Panc1 (cell line): ENCODE measurements at regions not wholly inside any gene's neighbourhood (a gene's known extent, or its start where the extent isn't known, plus 50 kb on each side); places are given as distances from the start of the nearest gene placed in this dataset.

Experiments
- ATAC-seq: fragments of 200-7000 bp; cut with Tn5 transposase; 2 replicates; pipeline ENCODE4 v1.9.1; 2020; ENCODE audit warnings: mild to moderate bottlenecking, moderate library complexity
- BruUV-seq: library from RNA; stranded (reverse); fragments of 400-500 nt; replicated peaks from 2 replicates; lab custom pipeline; 2021; lab: Mats Ljungman, UMichigan
- CTCF ChIA-PET: fragments of 300-600 bp; sonication (Branson Sonifier 250); formaldehyde crosslinking; loops from one replicate; lab custom pipeline; 2022; ENCODE audit warnings: antibody characterized with exemption; lab: Charles Lee
- POLR2A ChIA-PET: fragments of 300-600 bp; sonication (Branson Sonifier 250); formaldehyde crosslinking; loops from one replicate; lab custom pipeline; 2022; ENCODE audit warnings: antibody characterized with exemption; lab: Charles Lee
- DNase-seq: peaks from one replicate; pipeline ENCODE4 v3.0.0-alpha.2; 2010; ENCODE audit warnings: low read depth, low spot score
- H3K27ac ChIP-seq: 2 replicates; pipeline ENCODE4 v1.5.1; 2011; ENCODE audit warnings: mild to moderate bottlenecking, low read length, inconsistent platforms
- H3K27me3 ChIP-seq: fragments of 200-500 bp; sonication (Bioruptor generic); 2 replicates; pipeline ENCODE4 v1.6.0; 2014; ENCODE audit warnings: low read length, inconsistent platforms; ENCODE audit not compliant: control insufficient read depth, insufficient read depth
- H3K36me3 ChIP-seq: fragments of 200-500 bp; sonication (Bioruptor generic); 2 replicates; pipeline ENCODE4 v1.5.1; 2014; ENCODE audit warnings: inconsistent platforms, mild to moderate bottlenecking, low read length, moderate library complexity; ENCODE audit not compliant: control insufficient read depth, insufficient read depth
- H3K4me1 ChIP-seq: 2 replicates; pipeline ENCODE4 v1.5.1; 2011; ENCODE audit warnings: inconsistent platforms, mild to moderate bottlenecking, low read length, moderate library complexity; ENCODE audit not compliant: control insufficient read depth, insufficient read depth
- H3K4me3 ChIP-seq, 2 experiments: 2 replicates each; pipeline ENCODE4 v1.5.1; 2011 to 2012; ENCODE audit warnings: low read depth in 2 of 2, low read length in 2 of 2, mild to moderate bottlenecking in 2 of 2, inconsistent platforms in 1 of 2, moderate library complexity in 1 of 2
- H3K9me3 ChIP-seq: fragments of 200-500 bp; sonication (Bioruptor generic); 2 replicates; pipeline ENCODE4 v1.5.1; 2014; ENCODE audit warnings: low read depth, mild to moderate bottlenecking, inconsistent platforms, low read length, moderate library complexity; ENCODE audit not compliant: control insufficient read depth, insufficient read depth
- CTCF ChIP-seq: fragments of 450-650 bp; IDR thresholded peaks from 2 replicates; pipeline ENCODE4 v1.5.1; 2017; ENCODE audit warnings: mild to moderate bottlenecking
- POLR2AphosphoS5 ChIP-seq: IDR thresholded peaks from 2 replicates; pipeline ENCODE4 v1.6.1; 2012; ENCODE audit warnings: mild to moderate bottlenecking, low read depth, low read length, moderate library complexity
- REST ChIP-seq, 2 experiments: IDR thresholded peaks; 2 replicates each; pipeline ENCODE4 v1.6.1; 2011 to 2012; ENCODE audit warnings: low read depth in 2 of 2, control low read depth in 1 of 2, low read length in 1 of 2, mild to moderate bottlenecking in 1 of 2, moderate library complexity in 1 of 2; ENCODE audit not compliant: insufficient read depth in 1 of 2
- SIN3A ChIP-seq: IDR thresholded peaks from 2 replicates; pipeline ENCODE4 v1.6.1; 2012; ENCODE audit warnings: low read depth, mild to moderate bottlenecking, low read length, moderate library complexity, borderline replicate concordance; ENCODE audit not compliant: insufficient read depth
- TCF7L2 ChIP-seq: IDR thresholded peaks from 2 replicates; pipeline ENCODE4 v1.6.1; 2011; ENCODE audit warnings: mild to moderate bottlenecking, low read depth, low read length, inconsistent platforms
- in situ Hi-C: cut with HindIII; loops from 2 replicates; pipeline ENCODE4 v1.10.0; 2016; ENCODE audit warnings: low sequenced_read_pairs, low pct_unique_long_range_greater_than_20kb
- intact Hi-C: fragments of 100-400 bp; cut with micrococcal nuclease; formaldehyde crosslinking; loops from one replicate; pipeline ENCODE4 v1.10.0; 2022; ENCODE audit not compliant: unreplicated experiment

DNA sequence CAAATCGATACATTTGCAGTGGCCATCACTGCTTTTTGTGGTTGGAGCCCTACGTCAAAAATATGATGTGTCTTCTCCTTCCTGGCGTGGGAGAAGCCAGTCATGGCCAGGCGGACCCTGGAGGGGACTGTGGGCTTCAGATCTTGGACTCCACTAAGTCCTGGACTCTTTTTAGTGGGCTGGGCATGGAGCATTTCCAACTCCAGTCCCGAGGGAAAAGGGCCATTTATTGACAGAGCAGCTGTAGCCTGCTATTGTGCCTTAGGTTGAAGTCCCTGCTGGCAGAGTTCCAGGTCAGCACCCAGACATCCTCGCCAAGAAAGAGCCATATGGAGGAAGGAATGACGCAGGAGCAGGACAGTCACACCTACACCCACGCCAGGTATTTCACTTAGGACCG is 179.2 kb upstream of the ZNF507 start:
- no TSS peak for BruUV-seq
- Histone ChIP-seq H3K36me3 (no peaks in the 10 kb centered on the region; the same call in 1 of the 2 replicates), H3K4me1 (no peaks in the 10 kb centered on the region), H3K27me3 (peaks cover 16% of the 10 kb centered on the region), H3K27ac (no peak overlapping the region), H3K4me3 (no peak overlapping the region), H3K9me3 (no peaks in the 10 kb centered on the region)
- CTCF ChIA-PET: no interaction called here
- DNase-seq (no peak), ATAC-seq (no peak)
- intact Hi-C loops (no loop called here), in situ Hi-C loops (no loop called here)
- POLR2A ChIA-PET: no interaction called here
- no peak for TF ChIP-seq REST (IDR thresholded peaks at IDR 0.05; ENCODE audit: insufficient read depth in 1 of 2, low read depth in 2 of 2, low read length in 1 of 2)
- TF ChIP-seq SIN3A: no peak
- TF ChIP-seq POLR2AphosphoS5: no peak
- TF ChIP-seq CTCF: no peak
- no peak for TF ChIP-seq TCF7L2

DNA sequence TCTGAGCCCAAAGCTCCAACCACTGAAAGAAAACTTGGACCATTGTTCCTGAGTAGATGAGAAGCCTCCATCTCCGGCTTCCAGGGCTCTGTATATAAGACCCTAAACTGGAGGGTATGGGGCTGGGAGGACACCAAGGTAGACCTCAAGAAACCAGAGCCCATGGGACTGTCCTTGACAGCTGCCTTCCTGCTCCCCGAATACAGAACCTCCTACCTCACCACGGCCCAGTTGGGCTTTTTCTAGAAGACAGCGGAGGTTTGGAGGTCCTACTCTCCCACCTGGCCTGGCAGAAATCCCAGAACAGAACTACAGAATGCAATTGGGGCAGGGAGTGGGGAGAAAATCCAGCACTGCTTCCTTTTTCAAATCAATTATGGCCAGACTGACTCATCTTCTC is 177.3 kb upstream of the ZNF507 start:
- no peaks in the 10 kb centered on the region for H3K36me3 ChIP-seq
- H3K4me3 ChIP-seq: no peak overlapping the region
- ChIA-PET CTCF (interaction anchor here (0.5 kb wide), 1 partner anchor 129 kb away, joined by 6 read pairs; no protein-coding TSS in a partner anchor), POLR2A (no interaction called here)
- no TSS peak for BruUV-seq
- no peak for DNase-seq
- ATAC-seq: no peak
- H3K27me3 ChIP-seq: peaks cover 18% of the 10 kb centered on the region
- TF ChIP-seq CTCF (no peak), SIN3A (no peak), REST (IDR thresholded peaks at IDR 0.05; ENCODE audit: insufficient read depth in 1 of 2, low read depth in 2 of 2, low read length in 1 of 2) (no peak), POLR2AphosphoS5 (no peak), TCF7L2 (no peak)
- in situ Hi-C loops: no loop called here
- H3K9me3 ChIP-seq: no peaks in the 10 kb centered on the region
- intact Hi-C loops: no loop called here
- H3K4me1 ChIP-seq: no peaks in the 10 kb centered on the region
- H3K27ac ChIP-seq: no peak overlapping the region
